HCEC 1CT (cell line): ENCODE measurements at regions not wholly inside any gene's neighbourhood (a gene's known extent, or its start where the extent isn't known, plus 50 kb on each side); places are given as distances from the start of the nearest gene placed in this dataset.
"Not testable (repeated sequence)": the region's sequence is repeated elsewhere in the genome, so short reads cannot be mapped to it uniquely, and the experiment has no call there.

Experiments used
- DNase-seq: peaks from one replicate; pipeline ENCODE4 v3.0.0-alpha.2; 2017

DNA sequence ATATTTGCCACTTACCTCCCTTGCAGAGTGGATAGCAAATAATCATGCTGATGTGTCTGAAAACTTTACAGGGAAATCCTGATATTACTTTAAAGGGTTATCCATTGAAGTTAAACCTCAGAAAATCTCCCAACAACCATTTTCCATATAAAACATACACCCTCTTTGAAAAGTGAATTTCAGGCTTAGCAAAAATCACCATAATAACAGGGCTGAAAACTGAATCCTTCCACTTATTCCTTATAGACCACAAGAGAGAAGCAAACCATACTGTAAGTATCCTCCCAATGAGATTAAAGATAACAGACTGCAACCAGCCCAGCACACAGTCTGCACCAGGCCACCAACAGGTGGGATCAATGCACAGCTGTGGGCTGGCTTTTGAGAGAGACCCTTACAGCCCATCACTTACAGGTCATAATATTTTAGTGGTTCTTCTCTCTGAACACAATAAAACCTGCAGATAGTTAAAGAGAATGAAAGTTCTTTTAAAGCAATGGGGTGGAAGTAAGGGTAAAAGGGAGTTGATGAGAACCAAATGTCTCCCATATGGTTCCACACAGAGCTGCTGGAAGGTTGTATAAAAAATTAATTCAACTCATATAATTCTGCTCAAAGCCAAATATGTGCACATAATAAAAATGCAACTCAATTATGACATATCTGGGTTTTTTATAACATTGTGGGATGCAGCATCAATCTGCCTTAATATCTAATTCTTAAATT lies 376.2 kb upstream of the GRAMD2B start:
- DNase-seq = no peak

DNA sequence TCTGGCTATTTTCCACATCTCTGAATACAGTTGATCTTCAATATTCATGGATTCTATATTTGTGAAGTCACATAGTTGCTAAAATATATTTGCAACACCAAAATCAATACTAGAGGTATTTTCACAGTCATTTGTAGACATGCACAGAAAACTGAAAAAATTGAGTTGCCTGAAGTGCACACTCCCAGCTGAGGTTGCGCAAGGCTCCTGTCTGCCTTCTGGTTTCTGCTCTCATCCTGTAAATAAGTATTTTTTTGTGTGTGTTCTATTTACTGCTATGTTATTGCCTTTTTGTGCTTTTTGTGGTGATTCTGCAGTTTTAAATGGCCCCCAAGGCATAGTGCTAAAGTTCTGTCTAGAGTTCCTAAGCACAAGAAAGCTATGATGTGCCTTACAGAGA lies 371.1 kb upstream of the GRAMD2B start:
- no peak for DNase-seq

DNA sequence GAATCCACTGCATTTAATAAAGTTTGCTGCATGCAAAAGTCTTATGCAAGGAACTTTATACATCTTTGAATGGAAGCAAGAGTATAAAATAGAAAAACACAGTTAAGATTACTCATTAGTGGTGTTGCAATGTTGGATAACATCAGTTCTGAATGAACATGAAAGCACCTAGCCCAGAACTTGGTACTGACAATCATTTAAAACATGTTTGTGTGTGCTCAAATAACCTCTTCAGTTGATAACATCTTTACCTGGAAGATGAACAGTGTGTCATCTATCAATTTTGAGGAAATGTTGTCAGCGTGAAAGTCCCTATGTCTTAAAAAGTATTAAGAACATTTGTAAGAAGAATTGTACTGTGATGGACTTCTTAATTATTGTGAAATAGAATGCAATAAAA lies 370.4 kb upstream of the GRAMD2B start:
- DNase-seq = no peak

DNA sequence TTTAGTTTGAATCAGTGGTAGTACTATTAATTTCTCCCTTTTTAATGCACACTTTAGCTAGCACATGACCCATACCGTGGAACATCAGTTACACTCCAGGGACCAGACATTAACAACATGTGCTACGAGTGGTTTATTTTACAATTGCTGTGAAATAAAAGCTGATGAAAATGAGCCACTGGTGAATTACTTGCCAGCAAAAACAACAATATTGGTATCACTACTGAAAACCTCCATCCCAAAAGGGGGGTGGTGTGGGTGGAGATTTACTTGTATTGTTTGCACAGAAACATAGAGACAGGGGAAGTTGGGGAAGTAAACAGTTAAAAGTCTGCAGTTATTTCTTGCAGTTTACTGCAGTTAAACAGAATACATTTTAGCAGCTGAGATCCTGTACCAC lies 369.6 kb upstream of the GRAMD2B start:
- no peak for DNase-seq

DNA sequence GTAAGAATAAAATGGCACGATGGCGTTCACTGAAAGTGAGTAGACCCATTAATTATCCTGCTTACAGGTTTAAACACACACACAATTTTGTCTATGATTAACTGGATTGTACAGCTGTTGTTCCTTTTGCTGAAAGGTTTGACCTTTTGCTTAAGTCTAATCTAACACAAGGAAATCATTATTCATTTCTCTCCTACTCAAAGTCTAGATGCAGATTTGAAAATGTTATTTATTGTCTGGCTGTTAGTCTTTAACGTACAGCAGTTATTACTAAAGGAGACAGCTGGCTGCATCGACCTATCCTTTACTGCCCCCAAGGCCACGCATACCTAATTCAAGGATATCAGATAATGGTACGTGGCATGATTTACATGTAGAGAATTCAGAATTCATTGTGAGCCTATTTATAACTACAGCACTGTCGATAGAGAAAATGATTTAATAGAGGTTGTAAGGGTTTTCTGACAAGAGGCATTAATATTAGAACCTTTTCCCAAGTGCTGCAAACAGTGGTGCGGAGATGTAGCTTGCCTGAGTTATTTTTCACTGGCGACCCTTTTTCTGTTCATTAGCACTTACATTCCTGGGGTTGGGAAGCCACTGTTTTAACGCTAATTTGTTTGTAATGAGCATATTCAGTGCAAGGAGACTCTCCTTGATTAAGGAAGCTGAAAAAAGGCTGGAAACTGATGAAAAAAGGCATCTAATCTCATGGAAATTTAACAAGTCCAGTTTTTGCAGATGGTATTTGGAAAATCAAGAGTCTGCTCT lies 368.4 kb upstream of the GRAMD2B start:
- no peak for DNase-seq

DNA sequence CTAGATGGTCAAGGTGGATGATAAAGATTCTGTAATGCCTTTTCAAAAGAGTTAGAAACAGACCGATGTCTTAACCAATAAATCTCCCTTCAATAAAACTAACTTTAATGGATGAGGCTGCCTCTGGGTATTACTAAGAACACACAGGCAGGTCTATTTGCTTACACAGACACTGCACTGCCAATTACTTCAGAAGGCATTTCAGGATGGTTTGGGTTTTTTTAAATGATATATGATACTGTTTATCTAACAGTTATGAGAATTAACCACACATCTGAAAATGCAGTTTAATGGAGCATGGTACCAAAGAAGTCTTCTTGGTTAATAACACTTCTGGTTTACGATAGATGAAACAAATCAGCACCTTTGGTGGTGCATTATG lies 367.9 kb upstream of the GRAMD2B start:
- DNase-seq = no peak

DNA sequence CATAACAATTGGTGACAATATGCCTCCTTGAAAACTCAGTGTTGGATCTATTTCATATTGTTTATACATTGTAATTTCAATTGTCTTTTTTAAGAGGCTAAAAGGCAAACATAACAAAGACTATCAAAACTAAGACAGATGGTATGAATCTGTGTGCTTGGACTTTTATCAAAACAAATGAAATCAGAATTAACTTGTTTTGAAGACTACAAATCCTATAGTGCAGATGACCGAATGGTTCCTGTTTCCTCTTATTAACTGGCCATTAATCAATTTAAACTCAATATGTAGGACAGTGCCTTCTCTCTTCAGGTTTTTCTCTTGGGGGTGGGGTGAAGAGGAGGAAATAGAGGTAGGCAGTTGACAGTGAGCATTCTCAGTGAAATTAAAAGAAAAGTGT lies 366.9 kb upstream of the GRAMD2B start:
- DNase-seq = no peak

DNA sequence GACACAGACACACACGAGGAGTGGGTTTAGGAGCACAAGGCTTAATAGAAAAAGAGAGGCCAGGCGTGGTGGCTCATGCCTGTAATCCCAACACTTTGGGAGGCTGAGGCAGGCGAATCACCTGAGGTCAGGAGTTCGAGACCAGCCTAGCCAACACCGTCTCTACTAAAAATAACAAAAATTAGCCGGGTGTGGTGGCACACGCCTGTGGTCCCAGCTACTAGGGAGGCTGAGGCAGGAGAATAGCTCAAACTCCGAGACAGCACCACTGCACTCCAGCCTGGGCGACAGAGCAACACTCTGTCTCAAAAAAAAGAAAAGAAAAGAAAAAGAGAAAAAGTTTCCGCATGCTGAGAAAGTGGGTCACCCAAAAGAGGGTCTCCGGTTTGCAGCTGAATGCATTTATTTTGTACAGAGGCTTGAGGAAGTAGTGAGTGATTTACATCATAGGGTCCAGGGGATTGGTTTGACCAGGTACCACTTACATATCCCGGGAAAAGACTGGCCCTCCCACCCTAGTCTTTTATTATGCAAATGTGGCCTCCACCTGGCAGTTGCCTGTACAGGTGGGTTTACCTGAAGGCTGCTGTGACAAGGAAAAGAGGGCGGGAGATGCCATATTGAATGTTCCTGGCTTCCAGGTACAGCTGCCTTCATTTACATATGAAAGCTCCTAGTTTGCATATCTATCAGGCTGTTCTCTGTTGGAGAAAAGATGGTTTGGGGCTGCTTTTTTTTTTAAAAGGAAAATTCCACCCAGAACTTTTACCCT lies 366.2 kb upstream of the GRAMD2B start:
- DNase-seq = no peak

DNA sequence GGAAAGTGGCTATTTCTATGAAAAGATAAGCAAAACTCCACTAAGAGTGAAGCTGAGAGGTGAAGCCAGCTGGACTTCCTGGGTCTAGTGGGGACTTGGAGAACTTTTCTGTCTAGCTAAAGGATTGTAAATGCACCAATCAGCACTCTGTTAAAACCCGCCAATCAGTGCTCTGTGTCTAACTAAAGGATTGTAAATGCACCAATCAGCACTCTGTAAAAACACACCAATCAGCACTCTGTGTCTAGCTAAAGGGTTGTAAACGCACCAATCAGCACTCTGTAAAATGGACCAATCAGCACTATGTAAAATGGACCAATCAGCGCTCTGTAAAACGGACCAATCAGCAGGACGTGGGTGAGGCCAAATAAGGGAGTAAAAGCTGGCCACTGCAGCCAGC lies 364.8 kb upstream of the GRAMD2B start:
- DNase-seq = not testable (repeated sequence)

DNA sequence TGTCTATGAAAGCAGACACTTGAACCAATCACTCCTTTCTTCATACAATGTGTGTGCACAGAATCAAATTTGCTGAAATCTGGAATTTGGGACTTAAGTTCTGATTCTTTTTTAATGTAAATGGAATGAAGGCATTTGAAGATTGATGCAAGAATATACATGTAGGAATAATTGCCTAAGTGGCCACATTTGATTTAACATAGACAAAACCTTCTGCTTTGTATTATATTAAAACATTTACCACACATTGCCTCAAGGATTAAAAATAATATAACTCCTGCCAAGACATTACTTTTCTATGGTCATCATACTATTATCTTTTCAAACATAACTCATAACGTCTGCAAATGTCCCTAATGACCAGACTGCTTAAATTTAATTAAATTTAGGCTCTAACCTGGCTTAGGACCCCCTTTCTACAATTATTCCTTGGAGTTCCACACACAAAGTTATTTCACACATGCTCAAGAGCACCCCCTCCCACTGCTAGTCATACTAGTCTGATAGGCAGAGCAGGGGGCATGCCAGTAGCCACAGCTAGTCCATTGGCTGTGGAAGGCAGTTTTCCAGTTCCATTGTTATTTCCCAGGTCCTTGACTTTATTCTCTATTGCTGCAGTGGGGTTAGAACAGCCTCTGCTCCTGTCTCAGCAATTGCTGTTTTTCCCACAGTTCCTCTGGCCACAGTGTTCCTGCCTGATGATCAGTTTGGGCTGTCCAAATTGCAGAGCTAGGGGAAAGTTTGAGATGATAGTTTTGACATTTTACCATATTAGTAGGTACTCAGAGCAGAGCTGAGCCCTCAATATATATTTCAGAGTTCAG lies 360.6 kb upstream of the GRAMD2B start:
- no peak for DNase-seq

DNA sequence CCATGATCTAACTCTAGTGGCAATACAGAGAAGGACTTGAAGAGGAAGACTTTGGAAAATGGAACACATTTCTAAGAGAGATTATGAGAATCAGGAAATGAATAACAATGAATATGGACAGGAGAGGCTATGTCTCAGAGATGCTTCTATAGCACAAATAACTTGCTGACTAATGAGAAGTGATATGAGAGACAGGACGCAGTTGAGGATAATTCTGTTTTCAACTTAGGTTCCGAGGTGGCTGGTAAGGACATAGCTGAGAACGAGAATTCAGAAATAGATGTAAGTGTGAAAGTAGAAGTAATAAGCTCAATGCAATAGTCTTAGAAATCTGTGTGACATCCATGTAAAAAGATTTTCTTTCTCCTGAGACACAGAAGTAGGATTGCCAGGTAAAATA lies 358.1 kb upstream of the GRAMD2B start:
- no peak for DNase-seq

DNA sequence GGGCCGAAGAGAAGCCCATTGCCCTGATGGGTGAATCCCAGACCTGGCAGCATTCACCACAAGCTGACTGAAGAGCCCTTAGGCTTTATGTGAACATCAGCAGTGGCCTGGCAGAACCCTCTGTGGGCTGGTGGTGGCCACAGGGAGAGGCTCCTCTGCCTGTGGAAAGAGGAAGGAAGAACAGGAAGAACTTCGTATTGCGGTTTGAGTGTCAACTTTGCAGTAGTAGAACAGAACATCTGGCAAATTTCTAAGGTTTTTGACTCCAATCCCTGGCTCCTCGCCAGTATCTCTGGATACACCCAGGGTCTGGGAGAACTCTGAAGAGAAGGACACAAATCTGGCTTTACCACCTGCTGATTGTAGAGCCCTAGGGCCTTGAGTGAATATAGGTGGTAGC lies 356.4 kb upstream of the GRAMD2B start:
- no peak for DNase-seq

DNA sequence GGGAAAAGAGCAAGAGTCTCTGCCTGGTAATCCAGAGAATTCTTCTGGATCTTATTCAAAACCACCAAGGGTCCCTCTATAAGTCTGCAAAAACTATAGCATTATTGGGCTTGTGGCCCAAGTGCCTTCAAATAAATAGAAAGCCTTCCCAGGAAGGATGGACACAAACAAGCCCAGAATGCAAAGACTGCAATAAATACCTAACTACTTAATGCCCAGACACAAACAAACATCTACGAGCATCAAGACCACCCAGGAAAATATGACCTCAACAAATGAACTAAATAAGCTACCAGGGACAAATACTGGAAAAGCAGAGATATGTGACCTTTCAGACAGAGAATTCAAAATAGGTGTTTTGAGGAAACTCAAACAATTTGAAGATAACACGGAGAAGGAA lies 355.8 kb upstream of the GRAMD2B start:
- no peak for DNase-seq

DNA sequence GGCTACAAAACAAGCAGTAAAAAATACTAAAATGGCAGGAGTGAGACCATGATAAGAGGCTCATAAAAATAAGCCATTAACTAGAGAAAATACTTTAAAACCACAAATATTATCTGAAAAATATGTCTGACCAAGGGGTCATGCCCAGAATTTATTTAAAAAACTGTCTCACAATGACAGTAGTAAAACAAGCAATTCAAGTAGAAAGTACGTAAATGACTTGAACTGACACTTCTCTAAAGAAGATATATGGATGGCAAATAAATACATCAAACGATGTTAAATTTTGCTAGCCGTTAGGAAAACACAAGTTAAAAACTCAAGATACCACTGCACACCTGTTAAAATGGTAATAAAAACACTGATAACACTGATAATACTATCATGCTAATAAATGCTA lies 353.9 kb upstream of the GRAMD2B start:
- DNase-seq = no peak

DNA sequence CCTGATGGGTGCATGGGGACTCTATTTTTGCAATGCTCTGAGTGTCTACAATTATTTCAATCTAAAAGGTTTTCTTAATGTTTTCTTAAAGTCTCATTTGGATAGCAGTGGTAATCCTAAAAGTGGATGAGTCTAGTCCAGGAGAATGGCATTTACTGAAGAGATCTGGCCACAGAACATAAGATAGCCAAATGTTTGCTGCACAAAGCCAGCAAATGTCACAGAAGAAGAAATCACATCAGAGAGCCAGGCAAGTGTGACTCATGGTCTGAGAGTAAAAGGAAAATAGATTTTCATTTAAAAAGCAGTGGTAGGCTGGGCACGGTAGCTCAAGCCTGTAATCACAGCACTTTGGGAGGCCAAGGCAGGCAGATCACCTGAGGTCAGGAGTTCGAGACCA lies 352.7 kb upstream of the GRAMD2B start:
- DNase-seq = no peak

DNA sequence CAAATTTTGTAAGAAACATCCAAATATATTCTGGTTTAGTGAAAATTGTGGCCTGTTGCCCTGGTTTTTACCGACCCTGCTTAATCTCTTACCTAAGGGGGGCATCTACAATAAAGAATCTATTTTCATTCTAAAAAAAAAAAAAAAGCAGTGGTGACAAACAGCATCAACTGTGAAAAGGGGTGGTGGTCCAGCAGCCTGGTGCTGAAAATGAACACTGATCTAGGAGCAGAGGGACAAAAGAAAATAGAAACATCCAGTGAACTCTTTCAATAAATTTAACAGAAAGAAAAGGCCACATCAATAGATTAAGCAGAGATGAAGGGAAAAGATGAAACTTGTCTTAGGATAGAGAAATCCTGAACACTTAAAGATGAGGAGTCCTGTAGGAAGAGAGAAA lies 348.7 kb upstream of the GRAMD2B start:
- DNase-seq = no peak

DNA sequence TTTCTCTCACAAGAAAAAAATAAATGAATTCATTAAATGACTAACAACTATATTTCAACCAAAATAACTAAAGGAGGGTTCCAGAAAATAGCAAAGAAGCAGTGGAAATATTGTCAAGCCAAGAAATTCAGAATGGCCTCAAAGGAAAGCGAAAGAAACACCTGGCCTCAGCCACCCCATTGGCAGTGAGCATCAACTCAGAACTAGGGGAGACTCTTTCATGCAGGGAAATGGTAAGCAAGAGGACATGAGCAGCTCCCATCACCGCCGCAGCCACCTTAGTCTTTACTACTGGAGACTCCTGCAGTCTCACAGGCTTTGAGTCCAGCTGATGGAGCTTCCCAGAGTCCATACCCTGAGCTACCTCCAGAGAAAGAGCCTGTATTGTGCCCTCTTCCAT lies 343.9 kb upstream of the GRAMD2B start:
- DNase-seq = no peak

DNA sequence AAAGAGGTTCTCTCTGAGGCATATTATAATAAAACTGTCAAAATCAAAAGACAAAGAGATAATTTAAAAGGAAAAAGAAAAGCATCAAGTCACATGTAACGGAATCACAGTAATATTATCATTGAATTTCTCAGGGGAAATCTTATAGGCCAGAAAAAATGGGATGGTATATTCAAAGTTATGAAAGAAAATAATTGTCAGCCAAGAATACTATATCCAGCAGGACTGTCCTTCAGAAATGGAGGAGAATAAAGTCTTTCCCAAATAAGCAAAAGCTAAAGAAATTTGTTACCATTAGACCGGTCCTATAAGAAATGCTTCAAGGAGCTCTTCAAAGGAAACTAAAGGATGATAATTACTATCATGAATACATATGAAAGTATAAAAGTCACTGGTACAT lies 342.0 kb upstream of the GRAMD2B start:
- no peak for DNase-seq

DNA sequence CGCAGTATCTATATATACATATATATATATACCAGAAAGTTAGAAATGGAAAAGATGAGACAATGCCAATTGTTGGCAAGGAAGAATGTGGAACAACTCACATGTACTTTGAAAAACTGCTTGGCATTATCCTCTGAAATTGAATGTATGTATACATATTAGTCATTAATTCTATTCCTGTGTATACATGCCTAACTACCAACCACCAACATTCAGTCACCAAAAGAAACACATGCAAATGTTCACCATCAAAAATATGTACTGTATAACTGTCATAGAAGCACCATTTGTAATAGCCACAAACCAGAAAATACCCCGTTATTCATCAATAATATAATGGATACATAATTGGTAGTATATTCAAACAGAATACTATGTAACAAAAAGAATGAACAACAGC lies 330.2 kb upstream of the GRAMD2B start:
- no peak for DNase-seq

DNA sequence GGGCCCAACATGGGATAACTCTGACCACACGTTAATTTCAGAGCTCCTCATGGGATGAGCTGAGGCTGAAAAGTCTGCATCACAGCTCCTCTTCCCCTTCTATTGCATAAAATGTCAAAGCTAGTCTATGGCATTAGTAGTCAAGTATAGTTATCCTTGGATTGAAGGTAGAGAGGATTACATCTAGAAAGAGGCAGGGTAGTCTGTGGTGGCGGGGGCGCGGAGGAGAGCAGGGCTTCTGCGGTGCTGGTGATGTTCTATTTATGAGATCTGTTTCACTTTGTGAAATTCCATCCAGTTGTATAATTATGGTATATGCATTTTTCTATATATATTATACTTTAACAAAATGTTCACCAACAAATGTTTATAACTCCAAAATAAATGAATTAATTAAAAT lies 329.5 kb upstream of the GRAMD2B start:
- DNase-seq = no peak

DNA sequence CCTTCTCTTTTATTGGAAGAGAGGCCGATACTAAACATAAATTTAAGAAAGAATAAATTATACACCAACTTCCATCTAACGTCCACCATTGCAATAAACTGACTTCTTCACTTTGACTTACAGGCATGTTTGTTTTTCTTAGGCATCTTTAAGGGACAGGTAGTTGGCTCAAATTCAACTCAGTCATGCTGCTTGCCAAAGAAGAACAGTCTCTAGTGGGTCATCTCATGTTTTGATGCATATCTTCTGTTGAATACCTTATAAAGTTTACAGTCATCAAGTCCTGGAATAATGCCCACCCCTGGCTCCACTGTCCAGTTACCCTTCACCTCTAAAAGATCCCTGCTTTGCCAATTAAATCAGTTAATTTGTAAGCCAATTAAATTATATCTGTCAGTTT lies 328.2 kb upstream of the GRAMD2B start:
- no peak for DNase-seq

DNA sequence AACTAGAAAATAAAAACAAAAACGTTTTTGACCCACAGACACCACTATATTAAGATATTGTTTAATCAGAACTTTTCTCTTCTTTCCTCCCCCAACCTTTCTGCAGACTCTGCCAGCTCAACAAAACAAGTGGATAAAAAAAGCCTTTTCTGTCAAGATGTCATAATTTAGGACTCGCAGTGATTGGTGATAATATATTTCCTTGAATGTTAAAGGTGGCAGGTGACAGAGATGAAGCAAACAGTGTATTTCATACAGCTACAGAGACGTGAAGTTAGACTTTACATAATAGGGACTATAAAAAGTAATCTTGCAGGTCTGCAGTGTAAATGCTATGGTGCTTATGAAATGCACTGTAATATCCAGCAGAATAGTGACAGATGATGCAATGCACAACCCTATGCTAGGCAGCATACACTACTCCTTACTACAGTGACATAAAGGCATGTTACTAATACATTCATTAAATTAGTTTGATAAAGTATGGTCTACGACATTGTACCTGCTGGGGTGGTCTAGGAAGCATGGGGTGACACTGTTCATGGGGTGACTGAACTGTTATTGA lies 326.7 kb upstream of the GRAMD2B start:
- DNase-seq = no peak

DNA sequence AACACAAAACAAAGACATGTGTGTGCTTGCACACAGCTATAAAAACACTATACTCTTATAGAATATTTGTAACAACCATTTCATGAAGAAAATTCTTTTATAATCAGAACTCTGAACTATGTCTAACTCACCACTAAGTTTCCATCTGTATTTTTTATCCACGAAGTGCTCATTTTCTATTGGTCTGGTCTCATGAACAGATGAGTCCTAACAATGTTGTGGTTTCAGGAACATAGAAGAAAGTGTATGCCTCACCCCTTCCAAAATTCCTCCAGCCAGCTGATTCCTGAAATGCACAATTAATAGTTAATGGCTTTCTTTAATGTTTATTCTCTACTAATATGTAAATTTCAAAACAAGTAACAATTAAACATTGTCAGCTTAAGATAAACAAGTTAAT lies 325.3 kb upstream of the GRAMD2B start:
- no peak for DNase-seq
